Erythroblast (primary cell): ENCODE measurements at regions not wholly inside any gene's neighbourhood (a gene's known extent, or its start where the extent isn't known, plus 50 kb on each side); places are given as distances from the start of the nearest gene placed in this dataset.

Experiments
- GATA1 ChIP-seq: IDR thresholded peaks from 2 replicates; pipeline ENCODE4 v1.6.1; 2011; ENCODE audit warnings: low read depth, mild to moderate bottlenecking, control low read depth, low read length, moderate library complexity
- POLR2A ChIP-seq: IDR thresholded peaks from 2 replicates; pipeline ENCODE4 v1.6.1; 2011; ENCODE audit warnings: mild to moderate bottlenecking, low read length

GRCh38 chr3:24578324-24578723 is 83.7 kb upstream of the THRB start:
- TF ChIP-seq POLR2A: no peak
- TF ChIP-seq GATA1: no peak
